ENCODE measurements at regions not wholly inside any gene's neighbourhood (a gene's known extent, or its start where the extent isn't known, plus 50 kb on each side); places are given as distances from the start of the nearest gene placed in this dataset.
A peak's percentile ranks its signal among the peaks of the same experiment; 100 is the strongest.

DNA sequence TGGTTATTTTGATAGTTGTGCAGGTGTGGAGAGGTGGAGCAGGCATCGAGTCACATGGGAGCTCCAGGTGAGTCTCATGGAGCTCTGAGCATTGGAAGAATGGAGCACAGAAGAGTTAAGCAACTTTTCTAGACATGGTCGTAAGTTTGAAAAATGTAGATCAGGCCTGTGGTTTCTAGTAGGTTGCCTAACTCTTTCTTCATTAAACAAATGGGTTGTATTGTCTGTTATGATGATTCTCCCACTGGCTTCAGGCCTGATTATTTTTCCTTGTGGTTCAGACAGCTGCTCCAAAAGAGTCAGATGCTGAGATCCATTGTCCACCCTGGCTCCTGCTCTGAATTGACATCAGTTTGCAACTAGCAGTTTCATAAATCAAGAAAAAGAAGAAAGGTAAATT, 80.3 kb upstream of the RPS23 start:
- H3K36me3 ChIP-seq, result no peaks in the 10 kb centered on the region
- H3K4me3 ChIP-seq, result no peak overlapping the region
- no peaks in the 10 kb centered on the region for H3K27me3 ChIP-seq
- H3K4me1 ChIP-seq, result no peaks in the 10 kb centered on the region
- intact Hi-C loops (cut with DNase I; ENCODE audit: low total_unique reads), result no loop called here
- DNase-seq (ENCODE audit: low spot score in 2 of 2), result no peak
- no peak for TF ChIP-seq POLR2A (IDR thresholded peaks at IDR 0.05)
- TF ChIP-seq POLR2AphosphoS5 (IDR thresholded peaks at IDR 0.05), result no peak
- TF ChIP-seq, protein P1, sequence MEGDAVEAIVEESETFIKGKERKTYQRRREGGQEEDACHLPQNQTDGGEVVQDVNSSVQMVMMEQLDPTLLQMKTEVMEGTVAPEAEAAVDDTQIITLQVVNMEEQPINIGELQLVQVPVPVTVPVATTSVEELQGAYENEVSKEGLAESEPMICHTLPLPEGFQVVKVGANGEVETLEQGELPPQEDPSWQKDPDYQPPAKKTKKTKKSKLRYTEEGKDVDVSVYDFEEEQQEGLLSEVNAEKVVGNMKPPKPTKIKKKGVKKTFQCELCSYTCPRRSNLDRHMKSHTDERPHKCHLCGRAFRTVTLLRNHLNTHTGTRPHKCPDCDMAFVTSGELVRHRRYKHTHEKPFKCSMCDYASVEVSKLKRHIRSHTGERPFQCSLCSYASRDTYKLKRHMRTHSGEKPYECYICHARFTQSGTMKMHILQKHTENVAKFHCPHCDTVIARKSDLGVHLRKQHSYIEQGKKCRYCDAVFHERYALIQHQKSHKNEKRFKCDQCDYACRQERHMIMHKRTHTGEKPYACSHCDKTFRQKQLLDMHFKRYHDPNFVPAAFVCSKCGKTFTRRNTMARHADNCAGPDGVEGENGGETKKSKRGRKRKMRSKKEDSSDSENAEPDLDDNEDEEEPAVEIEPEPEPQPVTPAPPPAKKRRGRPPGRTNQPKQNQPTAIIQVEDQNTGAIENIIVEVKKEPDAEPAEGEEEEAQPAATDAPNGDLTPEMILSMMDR (IDR thresholded peaks at IDR 0.05), result no peak
- no peaks in the 10 kb centered on the region for H3K9me3 ChIP-seq
- H3K27ac ChIP-seq, result peak overlapping the region; percentile 49 to 83

DNA sequence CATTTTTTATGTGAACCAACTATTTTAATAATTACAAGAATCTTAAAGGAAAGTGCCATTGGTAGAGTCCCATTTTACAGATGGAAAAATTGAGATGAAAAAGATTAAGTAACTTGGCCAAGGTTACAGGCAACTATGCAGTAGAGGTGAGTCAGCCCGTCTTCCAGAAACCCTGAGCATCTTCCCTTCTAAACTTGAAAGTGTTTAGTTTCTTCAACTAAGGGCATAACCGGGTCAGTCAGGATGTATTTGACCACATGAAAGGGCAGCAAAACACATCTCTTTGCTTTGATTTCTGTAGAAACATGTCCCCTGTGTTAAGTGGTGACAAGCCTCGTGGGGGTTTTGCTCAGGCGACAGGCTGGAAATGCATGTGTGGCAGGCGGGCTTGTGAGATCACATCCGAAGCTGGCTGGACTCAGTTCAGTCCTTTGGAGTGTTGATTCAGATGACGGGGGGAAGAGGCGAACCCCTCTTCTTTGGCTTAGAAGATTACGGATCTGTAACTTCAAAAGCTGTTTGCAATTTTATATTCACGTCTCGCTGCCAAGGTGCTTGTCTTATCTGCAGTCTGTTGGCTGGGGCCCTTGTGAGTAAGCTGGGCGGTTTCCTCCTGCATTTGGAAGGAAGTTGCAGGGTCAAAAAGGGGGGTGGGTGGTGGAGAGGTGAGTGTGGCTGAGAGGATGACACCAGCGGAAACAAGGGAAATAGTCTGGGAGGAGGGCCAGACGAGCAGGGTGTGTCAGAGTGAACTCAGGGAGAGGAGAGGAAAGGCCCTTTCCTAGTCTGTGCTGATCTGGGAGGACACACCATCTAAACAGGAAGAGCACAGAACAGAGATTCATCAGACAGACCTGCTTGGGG, 78.9 kb upstream of the RPS23 start:
- Histone ChIP-seq H3K27ac (peak overlapping the region; percentile 49 to 83), H3K36me3 (no peaks in the 10 kb centered on the region), H3K4me1 (no peaks in the 10 kb centered on the region), H3K9me3 (no peaks in the 10 kb centered on the region), H3K4me3 (no peak overlapping the region), H3K27me3 (no peaks in the 10 kb centered on the region)
- peak in 1 of 2 donors; percentile 37 for DNase-seq (ENCODE audit: low spot score in 2 of 2)
- TF ChIP-seq POLR2A (IDR thresholded peaks at IDR 0.05) (no peak), POLR2AphosphoS5 (IDR thresholded peaks at IDR 0.05) (peak in 2 of 3 donors; percentile 72 to 78)
- TF ChIP-seq, protein P1 (IDR thresholded peaks at IDR 0.05), result no peak
- intact Hi-C loops (cut with DNase I; ENCODE audit: low total_unique reads), result no loop called here

GRCh38 chr5:82356021-82356420, 77.9 kb upstream of the RPS23 start:
- Histone ChIP-seq H3K36me3 (no peaks in the 10 kb centered on the region), H3K4me1 (no peaks in the 10 kb centered on the region), H3K4me3 (no peak overlapping the region), H3K27ac (no peak overlapping the region), H3K9me3 (no peaks in the 10 kb centered on the region), H3K27me3 (no peaks in the 10 kb centered on the region)
- intact Hi-C loops (cut with DNase I; ENCODE audit: low total_unique reads), result no loop called here
- TF ChIP-seq POLR2AphosphoS5 (IDR thresholded peaks at IDR 0.05), result no peak
- TF ChIP-seq POLR2A (IDR thresholded peaks at IDR 0.05), result no peak
- TF ChIP-seq, protein P1 (IDR thresholded peaks at IDR 0.05), result no peak
- DNase-seq (ENCODE audit: low spot score in 2 of 2), result no peak

- Histone ChIP-seq H3K4me1 (no peaks in the 10 kb centered on the region), H3K27me3 (no peaks in the 10 kb centered on the region), H3K27ac (no peak overlapping the region), H3K36me3 (no peaks in the 10 kb centered on the region), H3K4me3 (no peak overlapping the region), H3K9me3 (no peaks in the 10 kb centered on the region)
- no peak for DNase-seq (ENCODE audit: low spot score in 2 of 2)
- TF ChIP-seq POLR2A (IDR thresholded peaks at IDR 0.05) (no peak), POLR2AphosphoS5 (IDR thresholded peaks at IDR 0.05) (no peak)
- TF ChIP-seq, protein P1 (IDR thresholded peaks at IDR 0.05), result no peak
- intact Hi-C loops (cut with DNase I; ENCODE audit: low total_unique reads), result no loop called here
Measured at GRCh38 chr5:82355496-82355895, 77.3 kb upstream of the RPS23 start.

DNA sequence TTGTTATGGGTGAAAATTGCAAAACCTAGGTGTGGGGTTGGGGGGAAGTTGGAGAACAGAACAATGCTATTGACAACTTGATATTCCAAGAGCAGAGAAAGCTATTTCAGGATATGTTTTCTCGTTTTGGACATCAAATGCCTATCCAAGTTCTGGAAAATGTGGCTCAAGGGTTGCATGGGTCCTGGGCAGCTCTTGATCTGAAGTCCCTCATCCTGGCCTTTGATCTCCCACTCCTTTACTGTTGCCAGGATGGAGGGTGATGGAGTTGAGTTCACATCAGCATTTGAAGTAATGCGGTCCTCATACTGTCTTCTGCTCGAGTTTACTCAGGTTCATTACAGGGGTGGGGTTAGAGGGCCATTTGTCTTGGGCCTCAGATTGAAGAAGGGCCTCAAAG, 76.9 kb upstream of the RPS23 start:
- H3K27ac ChIP-seq, result no peak overlapping the region
- no peaks in the 10 kb centered on the region for H3K9me3 ChIP-seq
- DNase-seq (ENCODE audit: low spot score in 2 of 2), result no peak
- no peaks in the 10 kb centered on the region for H3K36me3 ChIP-seq
- no peak for TF ChIP-seq POLR2A (IDR thresholded peaks at IDR 0.05)
- TF ChIP-seq, protein P1 (IDR thresholded peaks at IDR 0.05), result no peak
- TF ChIP-seq POLR2AphosphoS5 (IDR thresholded peaks at IDR 0.05), result no peak
- no peaks in the 10 kb centered on the region for H3K27me3 ChIP-seq
- H3K4me3 ChIP-seq, result no peak overlapping the region
- intact Hi-C loops (cut with DNase I; ENCODE audit: low total_unique reads), result no loop called here
- no peaks in the 10 kb centered on the region for H3K4me1 ChIP-seq
